ENCODE measurements at regions not wholly inside any gene's neighbourhood (a gene's known extent, or its start where the extent isn't known, plus 50 kb on each side); places are given as distances from the start of the nearest gene placed in this dataset.

GRCh38 chr17:13073018-13073417, 55.2 kb upstream of the ELAC2 start (continued):
- TF ChIP-seq ZNF624 (tag by site-specific recombination; IDR thresholded peaks at IDR 0.05) (no peak), GLI2 (tag by site-specific recombination; IDR thresholded peaks at IDR 0.05; ENCODE audit: borderline replicate concordance, low read depth) (no peak), HOXA7 (CRISPR knock-in tag; IDR thresholded peaks at IDR 0.05; ENCODE audit: borderline replicate concordance) (no peak)

DNA sequence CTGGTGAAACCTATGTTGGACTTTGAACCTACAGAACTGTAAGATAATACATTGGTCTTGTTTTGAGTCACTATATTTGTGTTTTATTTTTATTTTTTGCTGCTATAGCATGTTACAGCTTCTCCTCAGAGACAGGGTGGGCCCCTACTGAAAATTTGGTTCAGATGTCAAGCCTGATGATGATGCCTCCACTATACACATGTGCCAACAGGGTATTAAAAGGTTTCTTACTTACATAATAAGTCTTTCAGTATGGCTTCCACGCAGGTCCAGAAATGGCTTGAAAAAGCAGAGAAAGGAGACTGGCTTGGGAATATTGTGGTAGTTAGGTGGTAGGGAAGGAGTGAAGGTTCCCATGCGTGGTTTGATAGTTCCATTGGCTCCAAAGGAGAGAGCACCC, 52.9 kb upstream of the ELAC2 start:
- TF ChIP-seq ZNF146 (tag by site-specific recombination; IDR thresholded peaks at IDR 0.05): no peak
- no peak for TF ChIP-seq ZSCAN23 (tag by site-specific recombination; IDR thresholded peaks at IDR 0.05)
- no peak for TF ChIP-seq ZNF654 (tag by site-specific recombination; IDR thresholded peaks at IDR 0.05; ENCODE audit: low read depth)
- TF ChIP-seq, protein P1, sequence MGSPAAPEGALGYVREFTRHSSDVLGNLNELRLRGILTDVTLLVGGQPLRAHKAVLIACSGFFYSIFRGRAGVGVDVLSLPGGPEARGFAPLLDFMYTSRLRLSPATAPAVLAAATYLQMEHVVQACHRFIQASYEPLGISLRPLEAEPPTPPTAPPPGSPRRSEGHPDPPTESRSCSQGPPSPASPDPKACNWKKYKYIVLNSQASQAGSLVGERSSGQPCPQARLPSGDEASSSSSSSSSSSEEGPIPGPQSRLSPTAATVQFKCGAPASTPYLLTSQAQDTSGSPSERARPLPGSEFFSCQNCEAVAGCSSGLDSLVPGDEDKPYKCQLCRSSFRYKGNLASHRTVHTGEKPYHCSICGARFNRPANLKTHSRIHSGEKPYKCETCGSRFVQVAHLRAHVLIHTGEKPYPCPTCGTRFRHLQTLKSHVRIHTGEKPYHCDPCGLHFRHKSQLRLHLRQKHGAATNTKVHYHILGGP (tag by site-specific recombination; IDR thresholded peaks at IDR 0.05): no peak
- no peak for TF ChIP-seq ZNF140 (tag by site-specific recombination; IDR thresholded peaks at IDR 0.05)
- TF ChIP-seq ZNF174 (tag by site-specific recombination; IDR thresholded peaks at IDR 0.05): no peak
- TF ChIP-seq ZNF555 (tag by site-specific recombination; conservative IDR thresholded peaks at IDR 0.05): no peak
- TF ChIP-seq ZNF138 (tag by site-specific recombination; IDR thresholded peaks at IDR 0.05; ENCODE audit: borderline replicate concordance): no peak
- no peak for TF ChIP-seq ZNF350 (tag by site-specific recombination; IDR thresholded peaks at IDR 0.05)
- no peak for TF ChIP-seq ZNF623 (tag by site-specific recombination; IDR thresholded peaks at IDR 0.05)
- TF ChIP-seq ZNF248 (tag by site-specific recombination; IDR thresholded peaks at IDR 0.05): no peak
- no peak for TF ChIP-seq BCL11A (tag by site-specific recombination; IDR thresholded peaks at IDR 0.05; ENCODE audit: low read depth)
- TF ChIP-seq ZNF132 (tag by site-specific recombination; IDR thresholded peaks at IDR 0.05; ENCODE audit: borderline replicate concordance): no peak
- no peak for TF ChIP-seq OVOL3 (tag by site-specific recombination; IDR thresholded peaks at IDR 0.05)
- no peak for TF ChIP-seq ZBTB10 (tag by site-specific recombination; IDR thresholded peaks at IDR 0.05)
- TF ChIP-seq ZNF19 (tag by site-specific recombination; IDR thresholded peaks at IDR 0.05; ENCODE audit: low read depth): no peak
- TF ChIP-seq, protein P2, sequence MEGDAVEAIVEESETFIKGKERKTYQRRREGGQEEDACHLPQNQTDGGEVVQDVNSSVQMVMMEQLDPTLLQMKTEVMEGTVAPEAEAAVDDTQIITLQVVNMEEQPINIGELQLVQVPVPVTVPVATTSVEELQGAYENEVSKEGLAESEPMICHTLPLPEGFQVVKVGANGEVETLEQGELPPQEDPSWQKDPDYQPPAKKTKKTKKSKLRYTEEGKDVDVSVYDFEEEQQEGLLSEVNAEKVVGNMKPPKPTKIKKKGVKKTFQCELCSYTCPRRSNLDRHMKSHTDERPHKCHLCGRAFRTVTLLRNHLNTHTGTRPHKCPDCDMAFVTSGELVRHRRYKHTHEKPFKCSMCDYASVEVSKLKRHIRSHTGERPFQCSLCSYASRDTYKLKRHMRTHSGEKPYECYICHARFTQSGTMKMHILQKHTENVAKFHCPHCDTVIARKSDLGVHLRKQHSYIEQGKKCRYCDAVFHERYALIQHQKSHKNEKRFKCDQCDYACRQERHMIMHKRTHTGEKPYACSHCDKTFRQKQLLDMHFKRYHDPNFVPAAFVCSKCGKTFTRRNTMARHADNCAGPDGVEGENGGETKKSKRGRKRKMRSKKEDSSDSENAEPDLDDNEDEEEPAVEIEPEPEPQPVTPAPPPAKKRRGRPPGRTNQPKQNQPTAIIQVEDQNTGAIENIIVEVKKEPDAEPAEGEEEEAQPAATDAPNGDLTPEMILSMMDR (tag by site-specific recombination; IDR thresholded peaks at IDR 0.05): no peak
- no peak for TF ChIP-seq ZNF621 (tag by site-specific recombination; IDR thresholded peaks at IDR 0.05)
- TF ChIP-seq ZNF76 (tag by site-specific recombination; IDR thresholded peaks at IDR 0.05; ENCODE audit: borderline replicate concordance, low read depth): no peak
- no peak for TF ChIP-seq ZSCAN5A (tag by site-specific recombination; IDR thresholded peaks at IDR 0.05)
- Histone ChIP-seq H3K4me1 (ENCODE audit: control insufficient read depth, insufficient read depth, low read length) (no peaks in the 10 kb centered on the region), H3K27ac (ENCODE audit: extremely low read depth, low read depth, low read length) (no peak overlapping the region), H3K4me3 (ENCODE audit: low read depth, low read length) (no peak overlapping the region), H3K36me3 (ENCODE audit: control insufficient read depth in 2 of 2, insufficient read depth in 1 of 2, low read length in 2 of 2) (no peaks in the 10 kb centered on the region), H3K9me3 (ENCODE audit: control insufficient read depth, insufficient read depth, low read depth, low read length) (no peaks in the 10 kb centered on the region)
- POLR2A ChIA-PET: no interaction called here
- CTCF ChIA-PET: no interaction called here
